Tibial artery (tissue), 4 donors: ENCODE measurements at regions not wholly inside any gene's neighbourhood (a gene's known extent, or its start where the extent isn't known, plus 50 kb on each side); places are given as distances from the start of the nearest gene placed in this dataset.

ENCODE experiments used
- DNase-seq, 2 donors: peaks; one replicate each; pipeline ENCODE4 v3.0.0-alpha.2; 2019
- H3K27ac ChIP-seq, 2 donors: fragments of 200-600 bp; sonication (generic) in 1 of 2; 1 replicate in 1 of 2; 2 replicates in 1 of 2; pipeline ENCODE4 v1.5.1; 2018 to 2019; ENCODE audit warnings: mild to moderate bottlenecking in 1 of 2
- H3K27me3 ChIP-seq, 2 donors: fragments of 200-600 bp; sonication (generic) in 1 of 2; one replicate each; pipeline versions ENCODE4 v1.5.1 to v1.6.0; 2016 to 2019
- H3K36me3 ChIP-seq, 3 donors: fragments of 200-600 bp; sonication (generic) in 2 of 3; one replicate each; pipeline ENCODE4 v1.5.1; 2016 to 2019; ENCODE audit warnings: mild to moderate bottlenecking in 2 of 3
- H3K4me1 ChIP-seq, 4 donors: fragments of 200-600 bp; sonication (generic) in 2 of 4; 1 replicate in 3 of 4; 2 replicates in 1 of 4; pipeline ENCODE4 v1.5.1; 2016 to 2019
- H3K4me3 ChIP-seq, 2 donors: fragments of 200-600 bp; sonication (generic) in 1 of 2; 1 replicate in 1 of 2; 2 replicates in 1 of 2; pipeline ENCODE4 v1.5.1; 2018 to 2019; ENCODE audit warnings: mild to moderate bottlenecking in 2 of 2
- H3K9me3 ChIP-seq, 3 donors: fragments of 200-600 bp; sonication (generic) in 1 of 3; one replicate each; pipeline ENCODE4 v1.5.1; 2016 to 2019
- CTCF ChIP-seq, 2 experiments: fragments of 200-600 bp in 1 of 2; fragments of 450-650 bp in 1 of 2; IDR thresholded peaks; one replicate each; pipeline ENCODE4 v1.5.1; 2017 to 2019; ENCODE audit warnings: antibody characterized with exemption in 2 of 2, mild to moderate bottlenecking in 1 of 2, moderate library complexity in 1 of 2
- intact Hi-C: fragments of 100-400 bp; cut with DNase I; formaldehyde crosslinking; loops from one replicate; pipeline ENCODE4 v1.15.0; 2023; ENCODE audit warnings: low total_unique reads

- DNase-seq, result no peak
These were observed 71.2 kb upstream of the ZC3H12A start for GRCh38 chr1:37403166-37403565.

GRCh38 chr1:37404711-37405110 lies 69.7 kb upstream of the ZC3H12A start:
- H3K27me3 ChIP-seq, result peaks cover 0 to 4% of the 10 kb centered on the region in 2 donors
- TF ChIP-seq CTCF (IDR thresholded peaks at IDR 0.05), result no peak
- intact Hi-C loops, result no loop called here
- no peak overlapping the region for H3K27ac ChIP-seq
- H3K4me3 ChIP-seq, result no peak overlapping the region
- H3K9me3 ChIP-seq, result no peaks in the 10 kb centered on the region
- DNase-seq, result no peak
- no peaks in the 10 kb centered on the region for H3K4me1 ChIP-seq
- no peaks in the 10 kb centered on the region for H3K36me3 ChIP-seq

More at GRCh38 chr1:37403166-37403565, 71.2 kb upstream of the ZC3H12A start:
- Histone ChIP-seq H3K4me1 (no peaks in the 10 kb centered on the region), H3K36me3 (no peaks in the 10 kb centered on the region), H3K9me3 (no peaks in the 10 kb centered on the region), H3K27me3 (peaks cover 0 to 8% of the 10 kb centered on the region in 2 donors), H3K4me3 (no peak overlapping the region), H3K27ac (no peak overlapping the region)
- intact Hi-C loops, result no loop called here
- TF ChIP-seq CTCF (IDR thresholded peaks at IDR 0.05), result no peak

GRCh38 chr1:37410105-37410504 lies 64.3 kb upstream of the ZC3H12A start:
- intact Hi-C loops, result no loop called here
- Histone ChIP-seq H3K36me3 (no peaks in the 10 kb centered on the region), H3K4me1 (no peaks in the 10 kb centered on the region), H3K27me3 (peaks cover 0 to 11% of the 10 kb centered on the region in 2 donors), H3K4me3 (no peak overlapping the region), H3K27ac (no peak overlapping the region), H3K9me3 (no peaks in the 10 kb centered on the region)
- no peak for DNase-seq
- TF ChIP-seq CTCF (IDR thresholded peaks at IDR 0.05), result no peak

- DNase-seq, result no peak
- Histone ChIP-seq H3K27me3 (peaks cover 0 to 11% of the 10 kb centered on the region in 2 donors), H3K4me1 (no peaks in the 10 kb centered on the region)
These were observed 63.6 kb upstream of the ZC3H12A start for GRCh38 chr1:37410815-37411214.

GRCh38 chr1:37415611-37416244 lies 58.7 kb upstream of the ZC3H12A start:
- Histone ChIP-seq H3K4me1 (no peaks in the 10 kb centered on the region), H3K27ac (no peak overlapping the region), H3K36me3 (no peaks in the 10 kb centered on the region), H3K4me3 (no peak overlapping the region), H3K27me3 (peaks cover 0 to 7% of the 10 kb centered on the region in 2 donors), H3K9me3 (no peaks in the 10 kb centered on the region)
- intact Hi-C loops, result no loop called here
- DNase-seq, result no peak
- no peak for TF ChIP-seq CTCF (IDR thresholded peaks at IDR 0.05)

More at GRCh38 chr1:37410815-37411214, 63.6 kb upstream of the ZC3H12A start:
- Histone ChIP-seq H3K27ac (no peak overlapping the region), H3K9me3 (no peaks in the 10 kb centered on the region), H3K36me3 (no peaks in the 10 kb centered on the region), H3K4me3 (no peak overlapping the region)
- intact Hi-C loops, result no loop called here
- TF ChIP-seq CTCF (IDR thresholded peaks at IDR 0.05), result no peak
